Activated CD4-positive, alpha-beta memory T cell treated with anti-CD3 and anti-CD28 coated beads for 36 hours (primary cell): ENCODE measurements at regions not wholly inside any gene's neighbourhood (a gene's known extent, or its start where the extent isn't known, plus 50 kb on each side); places are given as distances from the start of the nearest gene placed in this dataset.

Source experiments
- CTCF ChIA-PET: fragments of 350-600 bp; sonication (Branson Sonifier 250); formaldehyde crosslinking; loops from one replicate; lab custom pipeline; 2021; ENCODE audit warnings: antibody characterized with exemption, inconsistent platforms; lab: Charles Lee
- POLR2A ChIA-PET: fragments of 350-600 bp; sonication (Branson Sonifier 250); formaldehyde crosslinking; loops from one replicate; lab custom pipeline; 2021; ENCODE audit warnings: antibody characterized with exemption; lab: Charles Lee
- DNase-seq: peaks from one replicate; pipeline ENCODE4 v3.0.0-alpha.2; 2020
- H3K27ac Mint-ChIP-seq: one replicate; pipeline ENCODE4 v1.8.0; 2021; ENCODE audit warnings: mixed read lengths
- H3K27me3 Mint-ChIP-seq: one replicate; pipeline ENCODE4 v1.8.0; 2021; ENCODE audit warnings: mixed read lengths
- H3K36me3 Mint-ChIP-seq: one replicate; pipeline ENCODE4 v1.8.0; 2021; ENCODE audit warnings: mixed read lengths
- H3K4me1 Mint-ChIP-seq: one replicate; pipeline ENCODE4 v1.8.0; 2021; ENCODE audit warnings: low read depth, mixed read lengths
- H3K4me3 Mint-ChIP-seq: one replicate; pipeline ENCODE4 v1.8.0; 2021; ENCODE audit warnings: mild to moderate bottlenecking, mixed read lengths
- H3K9me3 Mint-ChIP-seq: one replicate; pipeline ENCODE4 v1.8.0; 2021; ENCODE audit warnings: mixed read lengths
- intact Hi-C: fragments of 100-400 bp; cut with micrococcal nuclease; formaldehyde crosslinking; loops from one replicate; pipeline ENCODE4 v1.15.1; 2023

DNA sequence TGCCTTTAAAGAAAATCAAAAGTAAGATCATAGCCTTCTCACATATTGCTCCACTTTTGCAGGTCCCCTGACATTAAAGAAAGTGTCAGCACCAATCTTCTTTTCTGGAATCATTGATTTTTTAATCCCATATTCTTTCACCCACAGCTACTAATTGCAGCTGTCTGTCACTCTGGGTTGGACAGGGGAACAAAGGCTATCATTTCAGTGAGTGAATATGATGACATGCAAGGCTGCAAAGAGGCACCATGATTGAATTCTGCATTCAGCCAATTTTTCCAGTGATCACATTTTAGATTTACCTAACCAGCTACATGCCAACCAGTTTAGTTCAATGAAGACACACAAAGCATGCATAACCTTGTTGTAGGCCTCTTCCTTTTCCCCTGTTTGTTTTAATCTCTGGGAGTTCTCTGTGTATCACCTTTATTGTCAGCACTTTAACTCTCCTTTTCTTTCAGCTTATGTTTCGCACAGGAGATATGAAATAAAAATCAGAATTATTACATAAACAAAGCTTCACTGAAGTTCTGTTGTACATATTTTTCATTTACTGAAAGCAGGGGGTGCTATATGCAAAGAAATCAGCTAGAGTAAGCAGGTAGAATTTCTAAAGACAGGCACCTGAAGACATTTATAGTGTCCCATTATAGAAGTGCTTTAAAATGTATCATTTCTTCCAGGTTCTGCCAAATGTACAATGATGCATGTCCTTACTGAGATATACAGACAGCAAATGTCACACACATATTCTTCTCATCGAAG, 584.8 kb downstream of the PLA2G4A start:
- H3K36me3 Mint-ChIP-seq = no peaks in the 10 kb centered on the region
- H3K27ac Mint-ChIP-seq = no peak overlapping the region
- ChIA-PET CTCF (no interaction called here), POLR2A (no interaction called here)
- no peak for DNase-seq
- intact Hi-C loops = no loop called here
- H3K27me3 Mint-ChIP-seq = no peaks in the 10 kb centered on the region
- H3K4me1 Mint-ChIP-seq = no peaks in the 10 kb centered on the region
- no peak overlapping the region for H3K4me3 Mint-ChIP-seq
- H3K9me3 Mint-ChIP-seq = no peaks in the 10 kb centered on the region

DNA sequence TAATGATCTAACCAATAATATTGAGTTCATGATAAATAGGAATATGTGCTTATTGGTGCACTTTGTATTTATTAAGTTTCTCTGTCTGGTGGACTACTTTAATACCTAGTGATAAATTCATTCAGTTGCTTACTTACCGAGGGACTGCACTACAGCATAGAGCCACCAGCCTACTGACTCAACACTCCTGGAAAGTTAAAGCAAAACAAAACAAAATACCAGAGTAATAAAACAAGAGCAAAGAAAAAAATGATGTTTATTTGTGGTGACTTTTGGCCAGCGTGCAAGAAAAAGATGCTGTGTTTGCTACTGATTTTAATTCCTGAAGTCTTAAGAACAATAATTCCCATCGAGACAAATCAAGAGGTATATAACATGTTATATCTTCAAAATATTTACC, 586.3 kb downstream of the PLA2G4A start:
- Mint-ChIP-seq H3K27ac (no peak overlapping the region), H3K36me3 (no peaks in the 10 kb centered on the region), H3K27me3 (no peaks in the 10 kb centered on the region), H3K4me3 (no peak overlapping the region), H3K4me1 (no peaks in the 10 kb centered on the region), H3K9me3 (no peaks in the 10 kb centered on the region)
- ChIA-PET POLR2A (no interaction called here), CTCF (no interaction called here)
- no peak for DNase-seq
- intact Hi-C loops = no loop called here

DNA sequence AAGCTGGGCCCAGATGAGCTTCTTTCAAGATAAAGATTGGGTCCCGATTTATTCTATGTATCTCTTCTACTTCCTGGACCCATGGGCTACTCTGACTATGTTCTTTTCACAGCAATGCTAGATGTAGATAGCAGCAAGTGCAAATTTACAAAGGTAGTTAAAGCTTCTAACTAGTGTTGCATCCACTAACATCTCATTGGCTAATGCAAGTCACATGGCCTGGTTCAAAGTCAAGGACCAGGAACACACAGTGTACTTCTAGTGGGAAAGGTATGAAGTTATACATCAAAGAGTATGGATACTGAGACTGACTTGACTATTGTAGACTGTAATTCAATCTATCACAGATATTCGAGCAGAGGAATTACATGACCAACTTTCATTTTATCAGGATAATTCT, 588.8 kb downstream of the PLA2G4A start:
- Mint-ChIP-seq H3K27me3 (no peaks in the 10 kb centered on the region), H3K27ac (no peak overlapping the region), H3K36me3 (no peaks in the 10 kb centered on the region), H3K9me3 (no peaks in the 10 kb centered on the region), H3K4me3 (no peak overlapping the region), H3K4me1 (no peaks in the 10 kb centered on the region)
- ChIA-PET POLR2A (no interaction called here), CTCF (interaction anchor here (1.2 kb wide), 1 partner anchor 13 kb away, joined by 3 read pairs; no protein-coding TSS in a partner anchor)
- intact Hi-C loops = no loop called here
- DNase-seq = no peak

DNA sequence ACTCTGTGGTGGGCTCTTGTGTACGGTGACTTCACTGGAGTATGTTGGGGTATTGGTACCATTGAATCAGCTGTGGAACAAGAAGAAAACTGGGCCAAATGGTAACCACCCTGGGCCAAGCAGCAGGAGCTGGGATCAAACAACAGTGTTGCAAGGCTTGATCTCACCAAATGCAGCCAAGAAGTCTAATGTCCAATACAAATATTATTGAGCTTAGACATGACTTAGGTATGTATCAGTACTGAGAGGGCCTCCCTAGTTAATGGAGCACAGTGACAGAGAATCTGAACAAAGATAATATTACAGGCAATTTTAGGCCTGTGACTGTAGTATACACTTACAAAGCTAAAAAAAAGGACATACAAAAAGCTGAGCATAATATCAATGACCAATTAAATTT, 604.8 kb downstream of the PLA2G4A start:
- POLR2A ChIA-PET = no interaction called here
- peaks cover 6% of the 10 kb centered on the region for H3K9me3 Mint-ChIP-seq
- H3K27ac Mint-ChIP-seq = no peak overlapping the region
- CTCF ChIA-PET = no interaction called here
- no peaks in the 10 kb centered on the region for H3K36me3 Mint-ChIP-seq
- H3K4me1 Mint-ChIP-seq = no peaks in the 10 kb centered on the region
- H3K27me3 Mint-ChIP-seq = no peaks in the 10 kb centered on the region
- intact Hi-C loops = no loop called here
- no peak for DNase-seq
- H3K4me3 Mint-ChIP-seq = no peak overlapping the region

DNA sequence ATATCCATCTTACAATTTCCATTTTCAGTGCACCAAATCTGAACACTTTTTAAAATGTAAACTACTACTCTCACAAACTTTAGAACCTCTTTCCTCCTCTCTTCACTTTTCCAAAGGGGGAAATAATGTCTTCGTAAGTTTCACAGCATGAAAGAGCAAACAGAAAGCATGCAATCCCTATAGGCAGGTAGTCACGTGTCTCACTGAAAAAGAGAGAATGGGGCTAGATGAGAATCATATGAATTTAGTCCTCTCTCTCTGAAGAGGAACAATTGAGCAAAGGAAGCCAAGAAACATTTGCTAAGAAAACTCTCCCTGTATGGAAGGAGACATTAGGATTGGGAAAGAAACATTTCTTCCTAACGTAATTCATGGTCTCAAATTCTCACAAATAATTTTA, 613.9 kb downstream of the PLA2G4A start:
- ChIA-PET CTCF (no interaction called here), POLR2A (no interaction called here)
- DNase-seq = no peak
- Mint-ChIP-seq H3K27me3 (no peaks in the 10 kb centered on the region), H3K27ac (no peak overlapping the region), H3K9me3 (no peaks in the 10 kb centered on the region), H3K4me3 (no peak overlapping the region), H3K4me1 (no peaks in the 10 kb centered on the region), H3K36me3 (no peaks in the 10 kb centered on the region)
- intact Hi-C loops = no loop called here

DNA sequence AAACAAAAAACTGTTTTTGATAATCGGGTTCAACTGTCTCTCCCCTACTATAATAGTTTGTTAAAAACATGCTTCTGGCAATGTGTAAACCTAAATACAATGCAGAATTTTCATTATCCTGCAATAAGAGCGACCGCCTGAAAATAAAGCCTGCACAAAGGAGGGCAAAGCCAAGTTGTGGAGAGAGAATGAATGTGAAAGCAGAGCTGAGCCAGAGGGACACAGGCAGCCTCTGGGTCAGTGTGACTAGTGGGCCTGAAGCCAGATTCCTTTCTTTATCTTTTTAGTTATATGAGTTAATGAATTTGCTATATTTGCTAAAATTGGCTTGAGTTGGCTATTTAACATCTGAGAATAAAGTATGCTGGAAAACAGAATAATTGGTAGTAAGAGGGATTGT, 615.2 kb downstream of the PLA2G4A start:
- DNase-seq = no peak
- Mint-ChIP-seq H3K27me3 (no peaks in the 10 kb centered on the region), H3K4me3 (no peak overlapping the region), H3K4me1 (no peaks in the 10 kb centered on the region), H3K27ac (no peak overlapping the region), H3K9me3 (no peaks in the 10 kb centered on the region), H3K36me3 (no peaks in the 10 kb centered on the region)
- intact Hi-C loops = no loop called here
- ChIA-PET CTCF (no interaction called here), POLR2A (no interaction called here)

DNA sequence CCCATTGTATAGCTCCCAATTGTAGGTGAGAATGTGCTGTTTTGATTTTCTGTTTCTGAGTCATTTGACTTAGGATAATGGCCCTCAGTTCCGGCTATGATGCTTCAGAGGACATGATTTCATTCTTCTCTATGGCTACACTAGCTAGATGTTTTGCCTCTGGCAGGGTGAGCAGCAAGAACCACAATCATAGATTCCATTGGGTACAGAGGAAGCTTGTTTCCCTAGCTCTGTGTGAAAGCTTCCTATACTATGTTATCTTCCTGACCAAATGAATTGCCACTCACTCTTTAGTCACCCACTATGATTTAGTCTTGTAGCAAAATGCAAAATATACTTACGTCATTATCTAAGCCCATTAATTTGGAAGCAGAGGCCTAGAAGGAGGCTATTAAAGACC, 616.3 kb downstream of the PLA2G4A start:
- no peak overlapping the region for H3K4me3 Mint-ChIP-seq
- POLR2A ChIA-PET = no interaction called here

DNA sequence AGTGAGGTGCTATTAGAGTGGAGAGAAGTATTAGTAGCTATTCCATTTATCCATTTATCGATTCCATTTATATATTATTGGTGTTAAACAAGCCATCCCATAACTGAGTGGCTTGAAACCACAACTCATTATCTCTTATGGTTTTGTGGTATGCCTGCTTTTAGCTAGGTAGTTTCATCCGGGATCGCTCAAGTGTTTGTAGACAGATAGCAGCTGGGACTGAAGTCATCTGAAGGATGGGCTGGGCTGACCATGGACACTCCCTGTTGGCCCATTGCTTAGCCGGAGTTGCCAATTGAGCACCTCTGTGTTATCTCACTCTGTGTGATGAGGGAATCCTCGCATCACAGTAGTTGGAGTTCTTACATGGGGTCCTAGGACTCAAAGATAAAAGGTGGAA, 622.5 kb downstream of the PLA2G4A start:
- ChIA-PET POLR2A (no interaction called here), CTCF (no interaction called here)
- no peaks in the 10 kb centered on the region for H3K9me3 Mint-ChIP-seq
- intact Hi-C loops = no loop called here
- H3K27ac Mint-ChIP-seq = no peak overlapping the region
- H3K4me3 Mint-ChIP-seq = no peak overlapping the region
- H3K4me1 Mint-ChIP-seq = no peaks in the 10 kb centered on the region
- no peaks in the 10 kb centered on the region for H3K27me3 Mint-ChIP-seq
- H3K36me3 Mint-ChIP-seq = no peaks in the 10 kb centered on the region
- DNase-seq = no peak

More for the DNA sequence above, 616.3 kb downstream of the PLA2G4A start:
- Mint-ChIP-seq H3K27ac (no peak overlapping the region), H3K9me3 (no peaks in the 10 kb centered on the region), H3K36me3 (no peaks in the 10 kb centered on the region), H3K27me3 (no peaks in the 10 kb centered on the region), H3K4me1 (no peaks in the 10 kb centered on the region)
- intact Hi-C loops = no loop called here
- CTCF ChIA-PET = no interaction called here
- no peak for DNase-seq

DNA sequence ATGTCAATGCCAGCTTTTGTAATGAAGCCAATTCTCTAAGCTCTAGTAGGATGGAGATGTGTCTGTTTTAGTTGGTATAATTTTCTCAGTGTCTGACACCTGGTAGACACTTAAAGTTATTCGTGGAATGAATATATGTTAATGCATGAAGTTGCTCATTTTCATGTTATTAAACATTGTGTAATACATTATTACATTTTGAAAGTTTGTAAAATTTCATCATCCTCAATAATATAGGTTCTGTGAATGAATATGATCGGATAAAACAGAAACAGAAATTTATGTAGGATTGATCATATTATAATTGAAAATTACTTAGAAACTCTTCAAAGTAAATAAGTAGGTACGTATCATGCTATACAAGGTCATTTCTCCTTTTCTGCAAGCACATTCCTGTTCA, 625.3 kb downstream of the PLA2G4A start:
- Mint-ChIP-seq H3K27ac (no peak overlapping the region), H3K36me3 (no peaks in the 10 kb centered on the region), H3K9me3 (no peaks in the 10 kb centered on the region), H3K4me1 (no peaks in the 10 kb centered on the region), H3K27me3 (no peaks in the 10 kb centered on the region), H3K4me3 (no peak overlapping the region)
- CTCF ChIA-PET = no interaction called here
- intact Hi-C loops = no loop called here
- POLR2A ChIA-PET = no interaction called here
- DNase-seq = no peak

DNA sequence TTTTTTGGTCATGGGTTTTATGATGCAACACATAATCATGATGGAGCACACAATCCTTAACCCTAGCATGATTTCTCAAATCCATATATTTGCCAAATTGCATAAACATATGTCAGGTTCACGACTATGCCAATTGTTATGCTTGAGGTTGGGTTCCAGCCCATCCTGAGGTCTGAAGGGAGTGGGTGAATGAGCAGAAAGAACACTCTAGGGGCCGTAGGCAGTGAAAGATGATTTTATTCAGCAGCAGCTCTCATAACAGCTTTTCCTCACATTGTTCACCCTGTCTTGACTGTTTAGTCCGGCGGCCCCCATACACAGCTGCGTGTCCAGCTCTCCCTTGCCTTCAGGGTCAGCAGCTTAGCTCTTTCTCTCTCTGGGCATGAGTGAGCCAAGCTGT, 627.7 kb downstream of the PLA2G4A start:
- no peak for DNase-seq
- no peaks in the 10 kb centered on the region for H3K27me3 Mint-ChIP-seq
- no peaks in the 10 kb centered on the region for H3K9me3 Mint-ChIP-seq
- no peak overlapping the region for H3K4me3 Mint-ChIP-seq
- H3K36me3 Mint-ChIP-seq = no peaks in the 10 kb centered on the region
- intact Hi-C loops = no loop called here
- no peaks in the 10 kb centered on the region for H3K4me1 Mint-ChIP-seq
- no peak overlapping the region for H3K27ac Mint-ChIP-seq
- POLR2A ChIA-PET = no interaction called here
- CTCF ChIA-PET = no interaction called here

DNA sequence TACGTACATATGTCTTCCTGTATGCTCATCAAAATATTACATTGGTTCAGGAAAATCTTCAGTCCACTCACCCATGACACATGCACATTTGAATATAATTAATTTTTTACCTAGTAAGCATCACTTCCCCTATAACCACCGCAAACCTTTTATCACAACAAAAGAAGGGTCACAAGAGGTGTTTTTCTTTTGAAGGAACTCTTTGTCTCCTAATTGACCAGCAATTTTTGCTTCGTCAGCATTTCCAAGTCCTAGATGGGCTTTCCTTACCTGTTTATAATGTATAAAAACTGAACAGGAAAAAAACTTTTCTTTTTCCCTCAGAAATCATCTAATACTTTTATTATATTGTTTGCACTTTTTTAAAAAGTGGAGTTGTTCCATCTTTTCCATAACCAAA, 631.3 kb downstream of the PLA2G4A start:
- Mint-ChIP-seq H3K27ac (no peak overlapping the region), H3K4me1 (no peaks in the 10 kb centered on the region), H3K36me3 (no peaks in the 10 kb centered on the region), H3K9me3 (peaks cover 19% of the 10 kb centered on the region), H3K4me3 (no peak overlapping the region), H3K27me3 (no peaks in the 10 kb centered on the region)
- POLR2A ChIA-PET = no interaction called here
- CTCF ChIA-PET = no interaction called here
- intact Hi-C loops = no loop called here
- no peak for DNase-seq

DNA sequence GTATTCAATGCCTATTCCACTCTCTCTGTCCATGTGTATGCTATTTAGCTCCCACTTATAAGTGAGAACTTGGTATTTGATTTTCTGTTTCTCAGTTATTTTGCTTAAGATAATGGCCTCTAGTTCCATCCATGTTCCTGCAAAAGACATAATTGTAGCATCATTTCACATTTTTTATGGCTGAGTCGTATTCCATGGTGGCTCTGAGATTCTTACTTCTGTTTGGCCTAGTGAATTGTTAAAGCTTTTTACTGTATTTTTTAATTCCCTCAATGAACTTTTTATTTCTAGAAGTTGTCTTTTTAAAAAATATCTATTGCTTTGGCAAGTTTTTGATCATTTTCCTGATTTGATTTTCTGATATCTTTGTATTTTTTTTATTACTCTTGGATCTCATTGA, 635.6 kb downstream of the PLA2G4A start:
- CTCF ChIA-PET = no interaction called here
- Mint-ChIP-seq H3K9me3 (peaks cover 28% of the 10 kb centered on the region), H3K36me3 (peaks cover 2% of the 10 kb centered on the region), H3K4me1 (no peaks in the 10 kb centered on the region), H3K27ac (no peak overlapping the region), H3K4me3 (no peak overlapping the region), H3K27me3 (no peaks in the 10 kb centered on the region)
- no peak for DNase-seq
- POLR2A ChIA-PET = no interaction called here
- intact Hi-C loops = no loop called here

DNA sequence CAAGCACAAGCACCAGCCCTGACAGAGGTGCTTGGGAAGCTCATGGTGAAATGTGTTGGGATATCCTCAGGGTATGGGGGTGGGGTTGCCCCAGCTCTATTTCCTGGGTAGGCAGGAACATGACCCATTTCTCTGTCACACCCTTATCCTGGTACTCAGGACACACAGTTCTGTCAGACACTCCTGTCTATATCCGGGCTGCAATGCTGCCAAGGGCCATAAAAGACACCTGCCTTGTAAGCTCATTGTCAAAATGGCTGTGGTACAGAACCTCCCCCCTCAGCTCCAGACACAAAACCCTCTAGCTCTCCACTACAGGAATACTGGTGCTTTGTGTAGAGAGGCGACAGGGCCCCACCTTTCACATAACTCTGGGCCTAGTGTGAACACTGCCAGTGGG, 636.7 kb downstream of the PLA2G4A start:
- no peaks in the 10 kb centered on the region for H3K27me3 Mint-ChIP-seq
- H3K27ac Mint-ChIP-seq = no peak overlapping the region
- ChIA-PET CTCF (no interaction called here), POLR2A (no interaction called here)
- H3K4me3 Mint-ChIP-seq = no peak overlapping the region
- peaks cover 2% of the 10 kb centered on the region for H3K36me3 Mint-ChIP-seq
- no peak for DNase-seq
- H3K4me1 Mint-ChIP-seq = no peaks in the 10 kb centered on the region
- H3K9me3 Mint-ChIP-seq = peaks cover 28% of the 10 kb centered on the region
- intact Hi-C loops = no loop called here
